ENCODE measurements at regions not wholly inside any gene's neighbourhood (a gene's known extent, or its start where the extent isn't known, plus 50 kb on each side); places are given as distances from the start of the nearest gene placed in this dataset.

DNA sequence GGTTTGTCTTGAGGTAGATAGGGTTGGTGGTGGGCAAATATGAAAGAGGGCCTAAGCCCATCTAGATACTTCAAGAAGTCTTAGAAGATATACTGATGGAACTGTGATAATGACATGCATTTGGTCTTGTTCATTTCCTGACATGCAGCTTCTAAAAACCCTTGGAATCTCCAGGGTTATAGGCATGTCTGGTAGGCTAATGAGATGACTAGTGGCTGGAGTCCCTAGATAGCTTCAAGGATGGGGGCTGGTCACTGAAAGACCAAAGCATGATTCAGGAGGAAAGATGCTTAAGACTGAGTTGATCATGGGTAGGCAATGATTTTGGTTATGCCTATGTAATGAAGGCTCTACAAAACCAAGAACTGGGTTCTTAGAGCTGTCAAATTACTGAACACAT, 217.9 kb upstream of the MOCS1 start:
- H3K27me3 ChIP-seq (replicated peaks) = no peaks in the 10 kb centered on the region
- no peak overlapping the region for H3K27ac ChIP-seq
- in situ Hi-C loops (cut with HindIII; ENCODE audit: low pct_ligation_motif_present, low sequenced_read_pairs) = no loop called here
- no peak overlapping the region for H3K4me3 ChIP-seq (ENCODE audit: low read depth, low read length)
- TF ChIP-seq, protein P1, sequence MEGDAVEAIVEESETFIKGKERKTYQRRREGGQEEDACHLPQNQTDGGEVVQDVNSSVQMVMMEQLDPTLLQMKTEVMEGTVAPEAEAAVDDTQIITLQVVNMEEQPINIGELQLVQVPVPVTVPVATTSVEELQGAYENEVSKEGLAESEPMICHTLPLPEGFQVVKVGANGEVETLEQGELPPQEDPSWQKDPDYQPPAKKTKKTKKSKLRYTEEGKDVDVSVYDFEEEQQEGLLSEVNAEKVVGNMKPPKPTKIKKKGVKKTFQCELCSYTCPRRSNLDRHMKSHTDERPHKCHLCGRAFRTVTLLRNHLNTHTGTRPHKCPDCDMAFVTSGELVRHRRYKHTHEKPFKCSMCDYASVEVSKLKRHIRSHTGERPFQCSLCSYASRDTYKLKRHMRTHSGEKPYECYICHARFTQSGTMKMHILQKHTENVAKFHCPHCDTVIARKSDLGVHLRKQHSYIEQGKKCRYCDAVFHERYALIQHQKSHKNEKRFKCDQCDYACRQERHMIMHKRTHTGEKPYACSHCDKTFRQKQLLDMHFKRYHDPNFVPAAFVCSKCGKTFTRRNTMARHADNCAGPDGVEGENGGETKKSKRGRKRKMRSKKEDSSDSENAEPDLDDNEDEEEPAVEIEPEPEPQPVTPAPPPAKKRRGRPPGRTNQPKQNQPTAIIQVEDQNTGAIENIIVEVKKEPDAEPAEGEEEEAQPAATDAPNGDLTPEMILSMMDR (IDR thresholded peaks at IDR 0.05; ENCODE audit: low read depth, low read length, missing control alignments) = no peak
- no peaks in the 10 kb centered on the region for H3K36me3 ChIP-seq (replicated peaks)
- no peak for DNase-seq

DNA sequence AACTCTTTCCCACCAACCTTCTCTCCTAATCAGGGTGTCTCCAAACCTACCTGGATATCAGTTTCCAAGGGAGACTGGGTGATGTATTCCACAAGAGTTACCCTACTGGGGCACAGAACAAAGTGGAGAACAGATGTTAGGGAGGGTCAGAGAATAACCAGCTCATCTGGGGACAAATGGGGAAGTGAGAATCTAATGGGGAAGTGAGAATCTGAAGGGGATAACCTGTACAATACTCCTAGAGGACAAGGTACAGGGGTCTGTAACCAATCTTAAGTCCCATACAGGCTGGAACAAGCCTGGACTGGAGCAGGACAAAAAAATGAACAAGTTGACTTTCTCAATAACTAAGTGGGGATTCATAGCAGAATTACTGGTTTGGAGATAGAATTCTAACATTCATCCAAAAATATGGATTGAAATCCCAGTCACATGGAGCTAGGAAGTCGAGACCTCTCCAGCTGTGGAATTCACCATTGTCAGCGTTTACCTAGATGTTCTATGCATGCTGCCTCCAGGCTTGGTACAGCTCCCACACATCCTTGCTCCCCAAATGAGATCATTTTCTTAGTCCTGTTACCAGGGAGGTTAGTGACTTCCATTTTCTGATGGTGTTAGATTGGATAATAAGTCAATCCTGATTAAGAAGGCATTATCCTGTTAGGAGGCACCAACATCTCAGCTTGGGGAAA, 214.8 kb upstream of the MOCS1 start:
- TF ChIP-seq, protein P1 (IDR thresholded peaks at IDR 0.05; ENCODE audit: low read depth, low read length, missing control alignments) = no peak
- H3K27ac ChIP-seq = no peak overlapping the region
- no peak overlapping the region for H3K4me3 ChIP-seq (ENCODE audit: low read depth, low read length)
- in situ Hi-C loops (cut with HindIII; ENCODE audit: low pct_ligation_motif_present, low sequenced_read_pairs) = no loop called here
- no peaks in the 10 kb centered on the region for H3K36me3 ChIP-seq (replicated peaks)
- no peak for DNase-seq
- no peaks in the 10 kb centered on the region for H3K27me3 ChIP-seq (replicated peaks)

GRCh38 chr6:40146902-40147301, 212.6 kb upstream of the MOCS1 start:
- TF ChIP-seq, protein P1 (IDR thresholded peaks at IDR 0.05; ENCODE audit: low read depth, low read length, missing control alignments) = no peak
- DNase-seq = no peak
- no peaks in the 10 kb centered on the region for H3K27me3 ChIP-seq (replicated peaks)
- in situ Hi-C loops (cut with HindIII; ENCODE audit: low pct_ligation_motif_present, low sequenced_read_pairs) = no loop called here
- no peaks in the 10 kb centered on the region for H3K36me3 ChIP-seq (replicated peaks)
- no peak overlapping the region for H3K4me3 ChIP-seq (ENCODE audit: low read depth, low read length)
- no peak overlapping the region for H3K27ac ChIP-seq

GRCh38 chr6:40139447-40139846, 205.2 kb upstream of the MOCS1 start:
- H3K36me3 ChIP-seq (replicated peaks) = no peaks in the 10 kb centered on the region
- H3K4me3 ChIP-seq (ENCODE audit: low read depth, low read length) = no peak overlapping the region
- no peak for DNase-seq
- H3K27me3 ChIP-seq (replicated peaks) = no peaks in the 10 kb centered on the region
- TF ChIP-seq, protein P1 (IDR thresholded peaks at IDR 0.05; ENCODE audit: low read depth, low read length, missing control alignments) = no peak
- no peak overlapping the region for H3K27ac ChIP-seq
- in situ Hi-C loops (cut with HindIII; ENCODE audit: low pct_ligation_motif_present, low sequenced_read_pairs) = no loop called here

GRCh38 chr6:40138273-40138720, 204.0 kb upstream of the MOCS1 start:
- no peak for DNase-seq
- Histone ChIP-seq H3K4me3 (ENCODE audit: low read depth, low read length) (no peak overlapping the region), H3K36me3 (replicated peaks) (no peaks in the 10 kb centered on the region), H3K27me3 (replicated peaks) (no peaks in the 10 kb centered on the region), H3K27ac (no peak overlapping the region)
- in situ Hi-C loops (cut with HindIII; ENCODE audit: low pct_ligation_motif_present, low sequenced_read_pairs) = no loop called here
- TF ChIP-seq, protein P1 (IDR thresholded peaks at IDR 0.05; ENCODE audit: low read depth, low read length, missing control alignments) = no peak

Measured in brain microvascular endothelial cell (primary cell).